AG09309 (cell line): ENCODE measurements at regions not wholly inside any gene's neighbourhood (a gene's known extent, or its start where the extent isn't known, plus 50 kb on each side); places are given as distances from the start of the nearest gene placed in this dataset.
"Not testable (repeated sequence)": the region's sequence is repeated elsewhere in the genome, so short reads cannot be mapped to it uniquely, and the experiment has no call there.

ENCODE experiments used
- DNase-seq: peaks from one replicate; pipeline ENCODE4 v3.0.0-alpha.2; 2010; ENCODE audit warnings: low read depth
- H3K4me3 ChIP-seq: 2 replicates; pipeline ENCODE4 v1.5.1; 2011; ENCODE audit warnings: mild to moderate bottlenecking, low read depth, low read length, moderate library complexity; ENCODE audit not compliant: control insufficient read depth
- CTCF ChIP-seq: IDR thresholded peaks from 2 replicates; pipeline ENCODE4 v1.5.1; 2011; ENCODE audit warnings: mild to moderate bottlenecking, low read depth, low read length, inconsistent platforms; ENCODE audit not compliant: insufficient read depth, control insufficient read depth; ENCODE audit errors: missing control alignments

- H3K4me3 ChIP-seq: no peak overlapping the region
- DNase-seq: no peak
- no peak for TF ChIP-seq CTCF
Measured at GRCh38 chr4:159860945-159861344, 758.1 kb downstream of the RAPGEF2 start.

- no peak overlapping the region for H3K4me3 ChIP-seq
- no peak for TF ChIP-seq CTCF
- DNase-seq: no peak
Measured at GRCh38 chr4:159864337-159864736, 761.5 kb downstream of the RAPGEF2 start.

GRCh38 chr4:159867673-159868072 lies 764.8 kb downstream of the RAPGEF2 start:
- no peak overlapping the region for H3K4me3 ChIP-seq
- no peak for TF ChIP-seq CTCF
- no peak for DNase-seq

GRCh38 chr4:159868936-159869335 lies 766.1 kb downstream of the RAPGEF2 start:
- H3K4me3 ChIP-seq, DNase-seq: not testable (repeated sequence)

- no peak for TF ChIP-seq CTCF
- no peak for DNase-seq
- no peak overlapping the region for H3K4me3 ChIP-seq
Measured at GRCh38 chr4:159871141-159871540, 768.3 kb downstream of the RAPGEF2 start.

- DNase-seq: no peak
- TF ChIP-seq CTCF: no peak
- no peak overlapping the region for H3K4me3 ChIP-seq
Measured at GRCh38 chr4:159881158-159881557, 778.3 kb downstream of the RAPGEF2 start.

GRCh38 chr4:159884989-159885388 lies 782.1 kb downstream of the RAPGEF2 start:
- no peak overlapping the region for H3K4me3 ChIP-seq
- TF ChIP-seq CTCF: no peak
- DNase-seq: no peak
